WTC11 (cell line): ENCODE measurements at regions not wholly inside any gene's neighbourhood (a gene's known extent, or its start where the extent isn't known, plus 50 kb on each side); places are given as distances from the start of the nearest gene placed in this dataset.

Experiments
- CBFB ChIP-seq: sonication (generic); formaldehyde crosslinking; IDR thresholded peaks from 2 replicates; pipeline ENCODE4 v1.8.1; 2022; ENCODE audit warnings: mild to moderate bottlenecking, low read depth, missing genetic modification reagents
- CREM ChIP-seq: sonication (generic); formaldehyde crosslinking; IDR thresholded peaks from 2 replicates; pipeline ENCODE4 v1.8.1; 2022; ENCODE audit warnings: mild to moderate bottlenecking, missing genetic modification reagents, moderate library complexity
- CTCF ChIP-seq: fragments of 200-600 bp; IDR thresholded peaks from 2 replicates; pipeline ENCODE4 v1.8.0; 2022; ENCODE audit warnings: antibody characterized with exemption
- ESRRA ChIP-seq: sonication (generic); formaldehyde crosslinking; IDR thresholded peaks from 2 replicates; pipeline ENCODE4 v1.8.1; 2022; ENCODE audit warnings: mild to moderate bottlenecking, missing genetic modification reagents, borderline replicate concordance
- FOXP1 ChIP-seq: sonication (generic); formaldehyde crosslinking; IDR thresholded peaks from 2 replicates; pipeline ENCODE4 v1.8.0; 2022; ENCODE audit warnings: missing genetic modification reagents, mild to moderate bottlenecking, moderate library complexity, borderline replicate concordance
- GRHL2 ChIP-seq: fragments of 250-450 bp; sonication (Bioruptor Pico); IDR thresholded peaks from 2 replicates; pipeline ENCODE4 v1.8.0; 2022; ENCODE audit warnings: mild to moderate bottlenecking, moderate library complexity; ENCODE audit not compliant: insufficient replicate concordance, severe bottlenecking
- JUN ChIP-seq: sonication (generic); formaldehyde crosslinking; IDR thresholded peaks from 2 replicates; pipeline ENCODE4 v1.8.0; 2023; ENCODE audit warnings: mild to moderate bottlenecking, missing genetic modification reagents
- NFYB ChIP-seq: sonication (generic); formaldehyde crosslinking; conservative IDR thresholded peaks from 2 replicates; pipeline ENCODE4 v1.8.0; 2022; ENCODE audit warnings: low read depth, missing genetic modification reagents
- NR2C2 ChIP-seq: sonication (generic); formaldehyde crosslinking; IDR thresholded peaks from 2 replicates; pipeline ENCODE4 v1.8.0; 2022; ENCODE audit warnings: mild to moderate bottlenecking, missing genetic modification reagents
- SP1 ChIP-seq: sonication (generic); formaldehyde crosslinking; conservative IDR thresholded peaks from 2 replicates; pipeline ENCODE4 v1.8.1; 2022; ENCODE audit warnings: missing genetic modification reagents
- ZBTB21 ChIP-seq: sonication (generic); formaldehyde crosslinking; IDR thresholded peaks from 2 replicates; pipeline ENCODE4 v1.8.1; 2023; ENCODE audit warnings: mild to moderate bottlenecking, missing genetic modification reagents, borderline replicate concordance
- TF ChIP-seq, protein P1 (sequence below): sonication (generic); formaldehyde crosslinking; IDR thresholded peaks from 2 replicates; pipeline ENCODE4 v1.8.1; 2022; ENCODE audit warnings: low read depth, missing genetic modification reagents, borderline replicate concordance
- TF ChIP-seq, protein P2 (sequence below): sonication (generic); formaldehyde crosslinking; IDR thresholded peaks from 2 replicates; pipeline ENCODE4 v1.8.1; 2023; ENCODE audit warnings: mild to moderate bottlenecking, missing genetic modification reagents, moderate library complexity

DNA sequence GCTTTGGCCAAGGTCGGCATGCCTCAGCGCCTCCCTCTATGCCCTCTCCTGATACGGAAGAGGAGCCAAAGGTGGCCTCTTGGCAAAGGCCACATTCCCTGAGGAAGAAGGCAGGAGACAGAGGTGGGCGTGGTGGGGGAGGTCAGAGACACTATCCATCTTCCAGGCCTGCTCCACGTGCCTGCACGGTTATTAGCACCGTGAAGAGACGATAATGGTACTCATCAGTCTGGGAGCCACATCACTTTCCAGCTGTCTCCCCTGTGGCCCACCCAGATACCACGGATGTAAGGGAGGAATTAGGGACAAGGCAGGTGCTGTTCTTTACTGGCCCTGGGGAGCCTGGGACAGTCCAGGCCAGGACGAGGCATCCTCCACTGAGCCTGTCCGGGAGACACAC lies 354.3 kb downstream of the MN1 start:
- no peak for TF ChIP-seq CTCF
- no peak for TF ChIP-seq NFYB (CRISPR knock-in tag)
- no peak for TF ChIP-seq CBFB (CRISPR knock-in tag)
- no peak for TF ChIP-seq NR2C2 (CRISPR knock-in tag)
- no peak for TF ChIP-seq SP1
- TF ChIP-seq JUN (CRISPR knock-in tag): no peak
- TF ChIP-seq GRHL2 (CRISPR knock-in tag): no peak
- TF ChIP-seq, protein P1, sequence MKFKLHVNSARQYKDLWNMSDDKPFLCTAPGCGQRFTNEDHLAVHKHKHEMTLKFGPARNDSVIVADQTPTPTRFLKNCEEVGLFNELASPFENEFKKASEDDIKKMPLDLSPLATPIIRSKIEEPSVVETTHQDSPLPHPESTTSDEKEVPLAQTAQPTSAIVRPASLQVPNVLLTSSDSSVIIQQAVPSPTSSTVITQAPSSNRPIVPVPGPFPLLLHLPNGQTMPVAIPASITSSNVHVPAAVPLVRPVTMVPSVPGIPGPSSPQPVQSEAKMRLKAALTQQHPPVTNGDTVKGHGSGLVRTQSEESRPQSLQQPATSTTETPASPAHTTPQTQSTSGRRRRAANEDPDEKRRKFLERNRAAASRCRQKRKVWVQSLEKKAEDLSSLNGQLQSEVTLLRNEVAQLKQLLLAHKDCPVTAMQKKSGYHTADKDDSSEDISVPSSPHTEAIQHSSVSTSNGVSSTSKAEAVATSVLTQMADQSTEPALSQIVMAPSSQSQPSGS: no peak
- no peak for TF ChIP-seq CREM (CRISPR knock-in tag)
- no peak for TF ChIP-seq ESRRA (CRISPR knock-in tag)
- TF ChIP-seq ZBTB21: no peak
- TF ChIP-seq, protein P2, sequence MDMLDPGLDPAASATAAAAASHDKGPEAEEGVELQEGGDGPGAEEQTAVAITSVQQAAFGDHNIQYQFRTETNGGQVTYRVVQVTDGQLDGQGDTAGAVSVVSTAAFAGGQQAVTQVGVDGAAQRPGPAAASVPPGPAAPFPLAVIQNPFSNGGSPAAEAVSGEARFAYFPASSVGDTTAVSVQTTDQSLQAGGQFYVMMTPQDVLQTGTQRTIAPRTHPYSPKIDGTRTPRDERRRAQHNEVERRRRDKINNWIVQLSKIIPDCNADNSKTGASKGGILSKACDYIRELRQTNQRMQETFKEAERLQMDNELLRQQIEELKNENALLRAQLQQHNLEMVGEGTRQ (CRISPR knock-in tag): no peak
- no peak for TF ChIP-seq FOXP1 (CRISPR knock-in tag)
